GM21717 (cell line): ENCODE measurements at regions not wholly inside any gene's neighbourhood (a gene's known extent, or its start where the extent isn't known, plus 50 kb on each side); places are given as distances from the start of the nearest gene placed in this dataset.

Experiments
- ATAC-seq: cut with Tn5 transposase; IDR thresholded peaks from one replicate; pipeline ENCODE4 v1.9.1; 2021; ENCODE audit warnings: mild to moderate bottlenecking, moderate library complexity; ENCODE audit not compliant: unreplicated experiment

GRCh38 chr18:65017372-65017760 is 733.4 kb upstream of the CDH7 start:
- no peak for ATAC-seq

- no peak for ATAC-seq
Measured at GRCh38 chr18:65016631-65017371, 734.0 kb upstream of the CDH7 start.

GRCh38 chr18:64994370-64994769 is 756.4 kb upstream of the CDH7 start:
- no peak for ATAC-seq

GRCh38 chr18:64993695-64994094 is 757.1 kb upstream of the CDH7 start:
- no peak for ATAC-seq

GRCh38 chr18:64992654-64993053 is 758.2 kb upstream of the CDH7 start:
- ATAC-seq: no peak

GRCh38 chr18:64991102-64991501 is 759.7 kb upstream of the CDH7 start:
- no peak for ATAC-seq

GRCh38 chr18:64986906-64987495 is 763.8 kb upstream of the CDH7 start:
- ATAC-seq: no peak

GRCh38 chr18:64983497-64984238 is 767.1 kb upstream of the CDH7 start:
- no peak for ATAC-seq

GRCh38 chr18:64982414-64983055 is 768.3 kb upstream of the CDH7 start:
- no peak for ATAC-seq

GRCh38 chr18:64981915-64982314 is 768.9 kb upstream of the CDH7 start:
- ATAC-seq: no peak

GRCh38 chr18:64979791-64980190 is 771.0 kb upstream of the CDH7 start:
- ATAC-seq: no peak

- ATAC-seq: no peak
Measured at GRCh38 chr18:64974391-64975125, 776.3 kb upstream of the CDH7 start.

- ATAC-seq: no peak
Measured at GRCh38 chr18:64972545-64972944, 778.3 kb upstream of the CDH7 start.

- no peak for ATAC-seq
Measured at GRCh38 chr18:64966667-64967066, 784.1 kb upstream of the CDH7 start.

GRCh38 chr18:64956465-64956864 is 794.3 kb upstream of the CDH7 start:
- no peak for ATAC-seq

- ATAC-seq: no peak
Measured at GRCh38 chr18:64949885-64950284, 800.9 kb upstream of the CDH7 start.

GRCh38 chr18:64936671-64937070 is 787.8 kb upstream of the LINC00305 start:
- ATAC-seq: no peak

GRCh38 chr18:64929036-64929435 is 780.1 kb upstream of the LINC00305 start:
- ATAC-seq: no peak

GRCh38 chr18:64919971-64920570 is 771.2 kb upstream of the LINC00305 start:
- ATAC-seq: no peak

- ATAC-seq: no peak
Measured at GRCh38 chr18:64918851-64919250, 770.0 kb upstream of the LINC00305 start.
